GM12865 (cell line): ENCODE measurements at regions not wholly inside any gene's neighbourhood (a gene's known extent, or its start where the extent isn't known, plus 50 kb on each side); places are given as distances from the start of the nearest gene placed in this dataset.
A peak's percentile ranks its signal among the peaks of the same experiment; 100 is the strongest.

Experiments used
- DNase-seq: peaks from one replicate; pipeline ENCODE4 v3.0.0; 2010; ENCODE audit warnings: low read depth
- H3K4me3 ChIP-seq: 2 replicates; pipeline ENCODE4 v1.5.1; 2011; ENCODE audit warnings: mild to moderate bottlenecking, low read depth, low read length, control low read depth
- TF ChIP-seq, protein P1 (sequence below): IDR thresholded peaks from 2 replicates; pipeline ENCODE4 v1.5.1; 2011; ENCODE audit warnings: low read length, control low read depth, low read depth, inconsistent platforms; ENCODE audit not compliant: insufficient read depth; ENCODE audit errors: missing control alignments

- TF ChIP-seq, protein P1, sequence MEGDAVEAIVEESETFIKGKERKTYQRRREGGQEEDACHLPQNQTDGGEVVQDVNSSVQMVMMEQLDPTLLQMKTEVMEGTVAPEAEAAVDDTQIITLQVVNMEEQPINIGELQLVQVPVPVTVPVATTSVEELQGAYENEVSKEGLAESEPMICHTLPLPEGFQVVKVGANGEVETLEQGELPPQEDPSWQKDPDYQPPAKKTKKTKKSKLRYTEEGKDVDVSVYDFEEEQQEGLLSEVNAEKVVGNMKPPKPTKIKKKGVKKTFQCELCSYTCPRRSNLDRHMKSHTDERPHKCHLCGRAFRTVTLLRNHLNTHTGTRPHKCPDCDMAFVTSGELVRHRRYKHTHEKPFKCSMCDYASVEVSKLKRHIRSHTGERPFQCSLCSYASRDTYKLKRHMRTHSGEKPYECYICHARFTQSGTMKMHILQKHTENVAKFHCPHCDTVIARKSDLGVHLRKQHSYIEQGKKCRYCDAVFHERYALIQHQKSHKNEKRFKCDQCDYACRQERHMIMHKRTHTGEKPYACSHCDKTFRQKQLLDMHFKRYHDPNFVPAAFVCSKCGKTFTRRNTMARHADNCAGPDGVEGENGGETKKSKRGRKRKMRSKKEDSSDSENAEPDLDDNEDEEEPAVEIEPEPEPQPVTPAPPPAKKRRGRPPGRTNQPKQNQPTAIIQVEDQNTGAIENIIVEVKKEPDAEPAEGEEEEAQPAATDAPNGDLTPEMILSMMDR, result peak; percentile 91
- no peak overlapping the region for H3K4me3 ChIP-seq
- DNase-seq, result peak; percentile 62
Measured at GRCh38 chr17:79400989-79401703, 209.7 kb downstream of the RBFOX3 start.

DNA sequence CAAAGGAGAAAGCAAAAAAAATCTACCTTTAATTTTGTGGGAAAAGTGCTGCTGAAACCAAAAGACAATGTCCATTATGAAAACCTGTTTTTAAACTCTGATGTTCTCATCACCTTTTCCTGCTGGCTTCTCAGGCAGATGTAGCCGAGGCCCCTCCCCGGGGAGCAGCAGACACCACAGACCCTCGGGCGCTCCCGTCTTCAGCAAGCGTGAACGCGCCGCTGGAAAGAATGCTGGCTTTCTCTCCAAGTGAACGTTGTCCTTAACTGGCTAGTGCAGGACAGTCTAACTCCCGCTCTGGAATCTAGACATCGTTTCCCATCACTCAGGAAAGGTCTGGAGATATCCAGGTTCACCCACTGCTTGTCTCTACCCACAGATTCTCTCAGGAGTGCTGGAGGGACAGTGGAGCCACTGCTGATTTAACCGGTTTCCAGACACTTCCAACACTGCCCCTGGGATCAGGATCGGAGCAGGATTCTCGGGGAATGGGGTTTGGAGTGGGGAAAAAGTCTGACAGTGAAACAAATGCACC, 211.2 kb downstream of the RBFOX3 start:
- TF ChIP-seq, protein P1, result no peak
- no peak overlapping the region for H3K4me3 ChIP-seq
- DNase-seq, result no peak

- H3K4me3 ChIP-seq, result no peak overlapping the region
- TF ChIP-seq, protein P1, result no peak
- DNase-seq, result no peak
Measured at GRCh38 chr17:79398441-79398840, 212.4 kb downstream of the RBFOX3 start.

- no peak overlapping the region for H3K4me3 ChIP-seq
- TF ChIP-seq, protein P1, result no peak
- DNase-seq, result no peak
Measured at GRCh38 chr17:79396696-79397095, 214.2 kb downstream of the RBFOX3 start.

DNA sequence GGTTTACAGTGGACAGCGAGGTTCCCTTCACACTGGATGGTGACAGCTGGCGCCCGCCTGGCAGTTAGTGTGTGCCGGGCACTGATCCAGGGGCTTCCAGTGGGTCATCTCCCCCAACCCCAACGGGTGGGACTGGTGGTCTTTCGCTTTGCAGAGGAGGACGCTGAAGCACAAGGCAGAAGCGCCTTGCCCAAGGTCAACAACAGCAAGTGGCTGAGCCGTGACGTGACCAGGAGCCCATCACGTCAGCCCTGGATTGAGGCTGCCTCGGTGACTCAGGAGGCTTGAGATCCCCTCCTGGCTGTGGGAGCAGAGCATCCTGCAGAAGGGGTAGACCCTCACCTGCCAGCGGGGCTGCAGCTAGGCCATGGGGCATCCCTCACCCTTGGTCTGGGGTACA, 215.3 kb downstream of the RBFOX3 start:
- H3K4me3 ChIP-seq, result no peak overlapping the region
- no peak for DNase-seq
- TF ChIP-seq, protein P1, result no peak

DNA sequence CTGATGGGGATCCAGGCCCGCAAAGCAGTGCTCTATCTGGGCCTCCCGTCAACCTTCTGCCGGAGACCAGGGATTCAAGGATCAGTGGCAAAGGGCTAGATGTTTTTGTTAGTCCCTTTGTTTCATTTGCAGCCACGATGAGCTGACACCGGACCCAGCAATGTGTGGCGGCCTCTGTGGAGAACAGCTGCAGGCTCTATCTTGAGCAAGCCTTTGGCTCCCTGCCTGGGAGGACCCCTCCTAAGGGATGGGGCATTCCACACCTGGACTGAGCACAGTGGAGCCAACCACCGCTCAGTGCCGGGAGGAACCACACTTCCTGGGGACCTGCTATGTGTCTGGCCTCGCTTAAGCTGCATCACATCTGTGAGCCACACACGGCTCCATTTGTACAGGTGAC, 215.8 kb downstream of the RBFOX3 start:
- TF ChIP-seq, protein P1, result no peak
- no peak overlapping the region for H3K4me3 ChIP-seq
- no peak for DNase-seq
